VCaP (cell line): ENCODE measurements at regions not wholly inside any gene's neighbourhood (a gene's known extent, or its start where the extent isn't known, plus 50 kb on each side); places are given as distances from the start of the nearest gene placed in this dataset.

Experiments used
- H3K27ac ChIP-seq: fragments of 450-650 bp; 2 replicates; pipeline ENCODE4 v1.5.1; 2017
- CTCF ChIP-seq: fragments of 450-650 bp; conservative IDR thresholded peaks from 2 replicates; pipeline ENCODE4 v1.5.1; 2017; ENCODE audit warnings: mild to moderate bottlenecking, moderate library complexity

- TF ChIP-seq CTCF, result no peak
- no peak overlapping the region for H3K27ac ChIP-seq
Observed at GRCh38 chr2:8587251-8587791, 94.5 kb upstream of the ID2 start.

GRCh38 chr2:8587920-8588830, 93.7 kb upstream of the ID2 start:
- TF ChIP-seq CTCF, result no peak

GRCh38 chr2:8588831-8589191, 93.0 kb upstream of the ID2 start:
- TF ChIP-seq CTCF, result no peak
- H3K27ac ChIP-seq, result no peak overlapping the region

More at GRCh38 chr2:8587920-8588830, 93.7 kb upstream of the ID2 start:
- no peak overlapping the region for H3K27ac ChIP-seq

GRCh38 chr2:8589721-8590120, 92.1 kb upstream of the ID2 start:
- no peak for TF ChIP-seq CTCF
- no peak overlapping the region for H3K27ac ChIP-seq

GRCh38 chr2:8590938-8591337, 90.9 kb upstream of the ID2 start:
- TF ChIP-seq CTCF, result no peak
- H3K27ac ChIP-seq, result no peak overlapping the region

GRCh38 chr2:8592736-8593135, 89.1 kb upstream of the ID2 start:
- no peak for TF ChIP-seq CTCF
- no peak overlapping the region for H3K27ac ChIP-seq

GRCh38 chr2:8593243-8593642, 88.6 kb upstream of the ID2 start:
- no peak overlapping the region for H3K27ac ChIP-seq
- TF ChIP-seq CTCF, result no peak
